ENCODE measurements at regions not wholly inside any gene's neighbourhood (a gene's known extent, or its start where the extent isn't known, plus 50 kb on each side); places are given as distances from the start of the nearest gene placed in this dataset.

- TF ChIP-seq CTCF (IDR thresholded peaks at IDR 0.05) (no peak), EP300 (IDR thresholded peaks at IDR 0.05; ENCODE audit: low read depth) (no peak), POLR2A (IDR thresholded peaks at IDR 0.05) (no peak), POLR2AphosphoS5 (IDR thresholded peaks at IDR 0.05) (no peak)
These were observed 76.8 kb upstream of the ARMC2 start for GRCh38 chr6:108771421-108771820.

Measured in transverse colon (tissue), 4 donors.